HPDE6-E6E7 (cell line): ENCODE measurements at regions not wholly inside any gene's neighbourhood (a gene's known extent, or its start where the extent isn't known, plus 50 kb on each side); places are given as distances from the start of the nearest gene placed in this dataset.
"Not testable (repeated sequence)": the region's sequence is repeated elsewhere in the genome, so short reads cannot be mapped to it uniquely, and the experiment has no call there.

Source experiments
- DNase-seq: peaks from one replicate; pipeline ENCODE4 v3.0.0; 2011; ENCODE audit warnings: missing footprints; ENCODE audit errors: extremely low spot score

- no peak for DNase-seq
These were observed 98.0 kb upstream of the SLC24A3 start for GRCh38 chr20:19114410-19114809.

- DNase-seq, result no peak
These were observed 96.9 kb upstream of the SLC24A3 start for GRCh38 chr20:19115581-19115980.

- no peak for DNase-seq
These were observed 92.4 kb upstream of the SLC24A3 start for GRCh38 chr20:19120011-19120410.

- DNase-seq, result no peak
These were observed 91.9 kb upstream of the SLC24A3 start for GRCh38 chr20:19120569-19120968.

- DNase-seq, result no peak
These were observed 91.0 kb upstream of the SLC24A3 start for GRCh38 chr20:19121463-19121862.

- DNase-seq, result no peak
These were observed 90.5 kb upstream of the SLC24A3 start for GRCh38 chr20:19121916-19122315.

- no peak for DNase-seq
These were observed 90.0 kb upstream of the SLC24A3 start for GRCh38 chr20:19122395-19122794.

GRCh38 chr20:19125508-19125907, 86.9 kb upstream of the SLC24A3 start:
- no peak for DNase-seq

GRCh38 chr20:19129306-19129705, 83.1 kb upstream of the SLC24A3 start:
- DNase-seq, result no peak

- no peak for DNase-seq
These were observed 82.3 kb upstream of the SLC24A3 start for GRCh38 chr20:19129976-19130612.

- DNase-seq, result no peak
These were observed 81.8 kb upstream of the SLC24A3 start for GRCh38 chr20:19130613-19130984.

- DNase-seq, result no peak
These were observed 74.8 kb upstream of the SLC24A3 start for GRCh38 chr20:19137641-19138040.

GRCh38 chr20:19138758-19139157, 73.7 kb upstream of the SLC24A3 start:
- DNase-seq, result no peak

- DNase-seq, result not testable (repeated sequence)
These were observed 72.9 kb upstream of the SLC24A3 start for GRCh38 chr20:19139584-19139983.

GRCh38 chr20:19141998-19142397, 70.4 kb upstream of the SLC24A3 start:
- no peak for DNase-seq

- no peak for DNase-seq
These were observed 68.6 kb upstream of the SLC24A3 start for GRCh38 chr20:19143890-19144289.

GRCh38 chr20:19161336-19161735, 51.1 kb upstream of the SLC24A3 start:
- no peak for DNase-seq
